PC-9 (cell line): ENCODE measurements at regions not wholly inside any gene's neighbourhood (a gene's known extent, or its start where the extent isn't known, plus 50 kb on each side); places are given as distances from the start of the nearest gene placed in this dataset.

Experiments used
- CTCF ChIP-seq: fragments of 200-600 bp; sonication (generic); conservative IDR thresholded peaks from 2 replicates; pipeline ENCODE4 v1.6.1; 2017; ENCODE audit warnings: mixed run types, antibody characterized with exemption, mild to moderate bottlenecking, moderate library complexity
- EZH2 ChIP-seq: fragments of 200-600 bp; sonication (generic); IDR thresholded peaks from 2 replicates; pipeline ENCODE4 v1.8.0; 2017; ENCODE audit warnings: antibody characterized with exemption, low read depth

DNA sequence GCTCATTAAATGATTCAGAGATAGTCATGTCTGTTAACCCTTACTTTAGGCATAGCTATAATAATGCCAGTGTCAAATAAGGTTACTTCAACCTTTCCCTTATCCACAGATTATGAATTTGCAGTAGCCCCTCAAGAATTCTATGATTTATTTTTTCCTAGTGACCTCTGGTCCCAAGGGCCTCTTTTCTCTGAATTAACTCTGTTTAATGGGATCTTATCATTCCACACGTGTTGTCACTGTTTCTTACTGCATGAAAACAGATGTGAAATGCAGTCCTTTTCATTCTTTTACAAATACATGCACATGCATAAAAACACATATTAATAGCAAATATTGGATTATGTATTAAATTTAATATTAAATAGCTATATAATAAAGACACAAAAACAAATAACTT is 667.7 kb upstream of the FOXG1 start:
- TF ChIP-seq CTCF (no peak), EZH2 (no peak)
